ENCODE measurements at regions not wholly inside any gene's neighbourhood (a gene's known extent, or its start where the extent isn't known, plus 50 kb on each side); places are given as distances from the start of the nearest gene placed in this dataset.
"Not testable (repeated sequence)": the region's sequence is repeated elsewhere in the genome, so short reads cannot be mapped to it uniquely, and the experiment has no call there.

DNA sequence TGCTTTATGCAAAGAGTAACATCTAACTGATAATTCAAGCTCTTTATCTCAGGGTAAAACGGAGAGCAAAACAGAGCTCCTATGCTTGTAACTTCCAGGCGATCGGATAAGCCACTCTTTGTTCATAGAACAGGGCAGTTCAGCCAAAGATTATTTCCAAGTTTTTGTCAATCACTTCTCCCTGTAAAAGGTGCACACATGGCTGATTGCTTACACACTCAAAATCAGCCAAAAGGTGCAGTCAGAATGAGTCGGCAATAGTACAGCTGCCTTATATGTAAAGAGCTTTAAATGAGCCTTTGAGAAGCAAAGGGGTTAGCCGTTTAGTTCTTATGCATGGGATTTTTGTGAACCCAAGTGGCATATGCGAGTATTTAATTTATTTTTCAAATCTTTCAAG is 449.6 kb upstream of the POU3F2 start:
- no peak for FAIRE-seq
- no peak for DNase-seq (ENCODE audit: insufficient read length, low spot score)
- TF ChIP-seq CTCF (IDR thresholded peaks at IDR 0.05; ENCODE audit: insufficient read depth, missing control alignments), result no peak

DNA sequence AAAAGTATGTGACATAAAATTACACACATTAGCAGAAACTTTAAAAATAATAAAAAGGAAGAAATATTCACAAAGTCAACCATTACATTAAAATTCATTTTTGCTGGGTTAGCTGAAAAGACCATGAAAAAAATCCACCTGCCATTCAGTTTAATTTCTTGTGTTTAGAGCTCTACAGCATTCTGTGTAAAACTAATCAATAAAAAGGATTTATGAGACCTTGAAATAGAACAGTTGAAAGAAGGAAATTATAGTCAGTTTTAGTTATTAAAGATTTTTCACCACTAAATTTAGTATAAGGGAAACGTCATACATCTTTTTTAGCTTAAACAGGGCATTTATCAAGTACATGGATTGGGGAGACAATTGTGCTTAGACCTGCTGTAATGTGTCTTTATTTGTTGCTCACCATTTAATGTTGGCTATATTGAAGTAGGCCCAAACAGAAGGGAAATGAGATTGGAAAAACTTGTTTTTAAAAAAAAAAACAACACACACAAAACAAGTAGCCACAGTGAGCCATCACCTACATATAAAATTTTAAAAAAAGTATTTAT is 438.7 kb upstream of the POU3F2 start:
- no peak for TF ChIP-seq CTCF (IDR thresholded peaks at IDR 0.05; ENCODE audit: insufficient read depth, missing control alignments)
- FAIRE-seq, result no peak
- no peak for DNase-seq (ENCODE audit: insufficient read length, low spot score)

- DNase-seq (ENCODE audit: insufficient read length, low spot score), result no peak
- no peak for TF ChIP-seq CTCF (IDR thresholded peaks at IDR 0.05; ENCODE audit: insufficient read depth, missing control alignments)
- no peak for FAIRE-seq
These were observed 418.3 kb upstream of the POU3F2 start for GRCh38 chr6:98416027-98416426.

GRCh38 chr6:98416497-98417158 is 417.7 kb upstream of the POU3F2 start:
- not testable (repeated sequence) for DNase-seq (ENCODE audit: insufficient read length, low spot score)

GRCh38 chr6:98433325-98434056 is 400.9 kb upstream of the POU3F2 start:
- FAIRE-seq, result no peak
- DNase-seq (ENCODE audit: insufficient read length, low spot score), result no peak
- no peak for TF ChIP-seq CTCF (IDR thresholded peaks at IDR 0.05; ENCODE audit: insufficient read depth, missing control alignments)

More at GRCh38 chr6:98416497-98417158, 417.7 kb upstream of the POU3F2 start:
- FAIRE-seq, result not testable (repeated sequence)

DNA sequence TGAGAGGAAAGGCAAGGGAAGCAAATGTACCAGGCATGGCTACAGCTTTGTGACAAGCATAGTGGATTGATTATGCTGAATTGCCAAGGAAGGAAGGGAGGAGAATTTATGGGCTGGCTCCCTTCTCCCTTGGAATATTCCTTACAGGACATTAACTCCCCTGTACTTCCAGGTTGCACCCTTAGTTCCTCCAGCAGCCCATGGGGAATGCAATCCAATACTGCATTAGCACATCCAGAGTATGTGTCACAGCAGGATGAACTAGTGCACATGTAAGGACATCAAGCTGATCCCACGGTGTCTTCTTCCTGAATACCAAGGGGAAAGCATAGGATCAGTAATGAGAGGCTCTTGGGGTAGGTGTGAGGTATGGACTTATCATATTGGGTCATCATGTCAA is 390.7 kb upstream of the POU3F2 start:
- DNase-seq (ENCODE audit: insufficient read length, low spot score) (no peak), FAIRE-seq (no peak)
- no peak for TF ChIP-seq CTCF (IDR thresholded peaks at IDR 0.05; ENCODE audit: insufficient read depth, missing control alignments)

DNA sequence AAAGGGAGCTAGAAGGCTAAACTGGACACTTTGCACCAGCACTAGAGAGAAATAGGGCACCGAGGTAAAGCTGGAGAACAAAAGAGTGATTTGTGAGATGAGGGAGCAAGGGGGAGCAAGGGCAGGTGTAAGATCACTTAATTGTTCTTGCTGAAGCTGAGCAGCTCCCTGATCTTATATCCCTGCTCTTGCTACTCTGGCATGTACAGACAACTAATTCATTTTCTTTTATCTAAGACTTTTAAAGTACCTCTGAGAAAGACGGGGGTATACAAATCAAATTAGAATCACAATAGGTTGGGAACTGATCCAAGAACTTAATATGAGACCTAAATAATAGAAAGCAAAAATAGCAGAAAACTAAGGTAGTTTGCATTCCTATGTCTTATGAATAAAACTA is 381.7 kb upstream of the POU3F2 start:
- no peak for TF ChIP-seq CTCF (IDR thresholded peaks at IDR 0.05; ENCODE audit: insufficient read depth, missing control alignments)
- no peak for FAIRE-seq
- no peak for DNase-seq (ENCODE audit: insufficient read length, low spot score)
